Neural progenitor cell (in vitro differentiated cells): ENCODE measurements at regions not wholly inside any gene's neighbourhood (a gene's known extent, or its start where the extent isn't known, plus 50 kb on each side); places are given as distances from the start of the nearest gene placed in this dataset.

ENCODE experiments used
- EZH2 ChIP-seq: fragments of 200-600 bp; sonication (generic); IDR thresholded peaks from 2 replicates; pipeline ENCODE4 v1.6.1; 2017; ENCODE audit warnings: antibody characterized with exemption, mild to moderate bottlenecking, moderate library complexity
- TF ChIP-seq, protein P1 (sequence below): fragments of 200-600 bp; sonication (generic); IDR thresholded peaks from 2 replicates; pipeline ENCODE4 v1.5.1; 2017; ENCODE audit warnings: antibody characterized with exemption, mild to moderate bottlenecking

DNA sequence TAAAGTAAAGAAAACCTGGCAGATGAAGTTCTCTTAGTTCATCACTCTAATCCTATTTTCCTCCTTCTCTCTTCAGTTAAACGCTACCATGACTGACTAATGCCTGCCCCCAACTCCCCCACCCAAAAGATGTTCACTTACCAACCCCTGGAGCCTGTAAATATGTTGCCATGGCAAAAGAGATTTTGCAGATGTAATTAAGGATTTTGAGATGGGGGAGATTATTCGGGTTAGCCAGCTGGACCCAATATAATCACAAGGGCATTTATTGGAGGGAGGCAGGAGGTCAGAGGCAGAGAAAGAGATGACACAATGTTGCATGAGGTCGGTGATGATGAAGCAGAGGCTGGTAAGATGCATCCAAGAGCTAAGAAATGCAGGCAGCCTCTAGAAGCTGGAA, 69.3 kb upstream of the PPP2R5A start:
- TF ChIP-seq, protein P1, sequence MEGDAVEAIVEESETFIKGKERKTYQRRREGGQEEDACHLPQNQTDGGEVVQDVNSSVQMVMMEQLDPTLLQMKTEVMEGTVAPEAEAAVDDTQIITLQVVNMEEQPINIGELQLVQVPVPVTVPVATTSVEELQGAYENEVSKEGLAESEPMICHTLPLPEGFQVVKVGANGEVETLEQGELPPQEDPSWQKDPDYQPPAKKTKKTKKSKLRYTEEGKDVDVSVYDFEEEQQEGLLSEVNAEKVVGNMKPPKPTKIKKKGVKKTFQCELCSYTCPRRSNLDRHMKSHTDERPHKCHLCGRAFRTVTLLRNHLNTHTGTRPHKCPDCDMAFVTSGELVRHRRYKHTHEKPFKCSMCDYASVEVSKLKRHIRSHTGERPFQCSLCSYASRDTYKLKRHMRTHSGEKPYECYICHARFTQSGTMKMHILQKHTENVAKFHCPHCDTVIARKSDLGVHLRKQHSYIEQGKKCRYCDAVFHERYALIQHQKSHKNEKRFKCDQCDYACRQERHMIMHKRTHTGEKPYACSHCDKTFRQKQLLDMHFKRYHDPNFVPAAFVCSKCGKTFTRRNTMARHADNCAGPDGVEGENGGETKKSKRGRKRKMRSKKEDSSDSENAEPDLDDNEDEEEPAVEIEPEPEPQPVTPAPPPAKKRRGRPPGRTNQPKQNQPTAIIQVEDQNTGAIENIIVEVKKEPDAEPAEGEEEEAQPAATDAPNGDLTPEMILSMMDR = no peak
- TF ChIP-seq EZH2 = no peak
